Activated CD4-positive, alpha-beta T cell treated with anti-CD3 and anti-CD28 coated beads, Interleukin-2, amount 10 ng/mL, durations not matched to agents 24 days and 14 days (primary cell): ENCODE measurements at regions not wholly inside any gene's neighbourhood (a gene's known extent, or its start where the extent isn't known, plus 50 kb on each side); places are given as distances from the start of the nearest gene placed in this dataset.

Experiments
- DNase-seq: peaks from one replicate; pipeline ENCODE4 v3.0.0; 2022
- H3K27ac Mint-ChIP-seq: one replicate; pipeline ENCODE4 v1.8.0; 2022; ENCODE audit warnings: mild to moderate bottlenecking, mixed read lengths
- H3K27me3 Mint-ChIP-seq: one replicate; pipeline ENCODE4 v1.8.0; 2022; ENCODE audit warnings: mixed read lengths
- H3K36me3 Mint-ChIP-seq: one replicate; pipeline ENCODE4 v1.8.0; 2022; ENCODE audit warnings: low read depth, mild to moderate bottlenecking, mixed read lengths
- H3K4me1 Mint-ChIP-seq: one replicate; pipeline ENCODE4 v1.8.0; 2021; ENCODE audit warnings: mixed read lengths
- H3K4me3 Mint-ChIP-seq: one replicate; pipeline ENCODE4 v1.8.0; 2022; ENCODE audit warnings: mild to moderate bottlenecking, moderate library complexity, mixed read lengths
- H3K9me3 Mint-ChIP-seq: one replicate; pipeline ENCODE4 v1.8.0; 2021; ENCODE audit warnings: mixed read lengths
- intact Hi-C: fragments of 100-400 bp; cut with micrococcal nuclease; formaldehyde crosslinking; loops from one replicate; pipeline ENCODE4 v1.15.1; 2023

- no peak overlapping the region for H3K27ac Mint-ChIP-seq
- H3K4me1 Mint-ChIP-seq = no peaks in the 10 kb centered on the region
- H3K27me3 Mint-ChIP-seq = no peaks in the 10 kb centered on the region
- no peak for DNase-seq
- intact Hi-C loops = no loop called here
- no peaks in the 10 kb centered on the region for H3K9me3 Mint-ChIP-seq
- H3K36me3 Mint-ChIP-seq = peaks cover 19% of the 10 kb centered on the region
- no peak overlapping the region for H3K4me3 Mint-ChIP-seq
Measured at GRCh38 chr6:144697369-144697760, 412.2 kb downstream of the UTRN start.

- intact Hi-C loops = no loop called here
- Mint-ChIP-seq H3K4me1 (no peaks in the 10 kb centered on the region), H3K9me3 (no peaks in the 10 kb centered on the region), H3K27me3 (no peaks in the 10 kb centered on the region), H3K36me3 (peaks cover 14% of the 10 kb centered on the region), H3K4me3 (no peak overlapping the region), H3K27ac (no peak overlapping the region)
- DNase-seq = no peak
Measured at GRCh38 chr6:144697801-144698200, 412.7 kb downstream of the UTRN start.

DNA sequence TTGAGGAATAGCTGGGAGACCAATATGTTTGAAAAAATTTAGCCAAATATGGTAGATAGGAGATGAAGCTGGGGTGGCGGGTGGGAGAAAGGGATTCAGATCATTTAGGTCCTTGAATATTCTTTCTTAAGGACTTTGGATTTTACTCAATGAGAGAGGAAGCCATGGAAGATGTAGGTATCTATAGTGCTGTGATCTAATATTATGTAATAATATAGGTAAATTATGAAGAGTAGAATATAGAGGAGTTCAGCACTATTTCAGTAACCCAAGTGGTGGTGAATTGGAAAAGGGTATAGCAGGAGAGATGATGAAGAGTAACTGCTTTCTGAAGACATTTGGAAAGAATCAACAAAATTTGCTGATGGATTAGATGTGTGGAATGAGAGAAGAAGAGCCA lies 417.6 kb downstream of the UTRN start:
- H3K9me3 Mint-ChIP-seq = no peaks in the 10 kb centered on the region
- no peaks in the 10 kb centered on the region for H3K27me3 Mint-ChIP-seq

GRCh38 chr6:144710207-144710606 lies 425.1 kb downstream of the UTRN start:
- Mint-ChIP-seq H3K27me3 (no peaks in the 10 kb centered on the region), H3K4me3 (no peak overlapping the region), H3K27ac (no peak overlapping the region), H3K9me3 (no peaks in the 10 kb centered on the region), H3K36me3 (peaks cover 9% of the 10 kb centered on the region), H3K4me1 (peaks cover 1% of the 10 kb centered on the region)
- intact Hi-C loops = no loop called here
- no peak for DNase-seq

More for the DNA sequence above, 417.6 kb downstream of the UTRN start:
- intact Hi-C loops = no loop called here
- Mint-ChIP-seq H3K36me3 (peaks cover 26% of the 10 kb centered on the region), H3K4me3 (no peak overlapping the region), H3K27ac (no peak overlapping the region), H3K4me1 (peaks cover 2% of the 10 kb centered on the region)
- DNase-seq = no peak

GRCh38 chr6:144711661-144712060 lies 426.5 kb downstream of the UTRN start:
- Mint-ChIP-seq H3K27me3 (no peaks in the 10 kb centered on the region), H3K36me3 (peaks cover 8% of the 10 kb centered on the region), H3K27ac (no peak overlapping the region), H3K4me1 (peaks cover 6% of the 10 kb centered on the region), H3K9me3 (no peaks in the 10 kb centered on the region), H3K4me3 (no peak overlapping the region)
- DNase-seq = no peak
- intact Hi-C loops = no loop called here

GRCh38 chr6:144712541-144712940 lies 427.4 kb downstream of the UTRN start:
- DNase-seq = no peak
- H3K4me3 Mint-ChIP-seq = no peak overlapping the region
- no peaks in the 10 kb centered on the region for H3K27me3 Mint-ChIP-seq
- peaks cover 6% of the 10 kb centered on the region for H3K4me1 Mint-ChIP-seq
- H3K36me3 Mint-ChIP-seq = peaks cover 8% of the 10 kb centered on the region
- no peak overlapping the region for H3K27ac Mint-ChIP-seq
- intact Hi-C loops = no loop called here
- no peaks in the 10 kb centered on the region for H3K9me3 Mint-ChIP-seq

GRCh38 chr6:144714021-144714712 lies 429.0 kb downstream of the UTRN start:
- DNase-seq = no peak
- H3K27ac Mint-ChIP-seq = no peak overlapping the region
- peaks cover 2% of the 10 kb centered on the region for H3K36me3 Mint-ChIP-seq
- intact Hi-C loops = no loop called here
- H3K4me3 Mint-ChIP-seq = no peak overlapping the region
- H3K4me1 Mint-ChIP-seq = peaks cover 10% of the 10 kb centered on the region
- no peaks in the 10 kb centered on the region for H3K27me3 Mint-ChIP-seq
- H3K9me3 Mint-ChIP-seq = no peaks in the 10 kb centered on the region

- intact Hi-C loops = no loop called here
- peak overlapping the region; percentile 31 for H3K27ac Mint-ChIP-seq
- no peak overlapping the region for H3K4me3 Mint-ChIP-seq
- no peak for DNase-seq
- H3K27me3 Mint-ChIP-seq = no peaks in the 10 kb centered on the region
- peaks cover 10% of the 10 kb centered on the region for H3K36me3 Mint-ChIP-seq
- no peaks in the 10 kb centered on the region for H3K9me3 Mint-ChIP-seq
- peaks cover 12% of the 10 kb centered on the region for H3K4me1 Mint-ChIP-seq
Measured at GRCh38 chr6:144715344-144715743, 430.2 kb downstream of the UTRN start.

- H3K27me3 Mint-ChIP-seq = no peaks in the 10 kb centered on the region
- H3K36me3 Mint-ChIP-seq = peaks cover 22% of the 10 kb centered on the region
- no peak overlapping the region for H3K27ac Mint-ChIP-seq
- H3K9me3 Mint-ChIP-seq = peaks cover 2% of the 10 kb centered on the region
- no peak overlapping the region for H3K4me3 Mint-ChIP-seq
- peaks cover 27% of the 10 kb centered on the region for H3K4me1 Mint-ChIP-seq
- intact Hi-C loops = no loop called here
- no peak for DNase-seq
Measured at GRCh38 chr6:144718431-144718830, 433.3 kb downstream of the UTRN start.

GRCh38 chr6:144721232-144721631 lies 436.1 kb downstream of the UTRN start:
- H3K4me3 Mint-ChIP-seq = no peak overlapping the region
- no peak for DNase-seq
- H3K4me1 Mint-ChIP-seq = peaks cover 30% of the 10 kb centered on the region
- intact Hi-C loops = no loop called here
- H3K27me3 Mint-ChIP-seq = no peaks in the 10 kb centered on the region
- no peak overlapping the region for H3K27ac Mint-ChIP-seq
- H3K9me3 Mint-ChIP-seq = peaks cover 3% of the 10 kb centered on the region
- H3K36me3 Mint-ChIP-seq = peaks cover 28% of the 10 kb centered on the region

DNA sequence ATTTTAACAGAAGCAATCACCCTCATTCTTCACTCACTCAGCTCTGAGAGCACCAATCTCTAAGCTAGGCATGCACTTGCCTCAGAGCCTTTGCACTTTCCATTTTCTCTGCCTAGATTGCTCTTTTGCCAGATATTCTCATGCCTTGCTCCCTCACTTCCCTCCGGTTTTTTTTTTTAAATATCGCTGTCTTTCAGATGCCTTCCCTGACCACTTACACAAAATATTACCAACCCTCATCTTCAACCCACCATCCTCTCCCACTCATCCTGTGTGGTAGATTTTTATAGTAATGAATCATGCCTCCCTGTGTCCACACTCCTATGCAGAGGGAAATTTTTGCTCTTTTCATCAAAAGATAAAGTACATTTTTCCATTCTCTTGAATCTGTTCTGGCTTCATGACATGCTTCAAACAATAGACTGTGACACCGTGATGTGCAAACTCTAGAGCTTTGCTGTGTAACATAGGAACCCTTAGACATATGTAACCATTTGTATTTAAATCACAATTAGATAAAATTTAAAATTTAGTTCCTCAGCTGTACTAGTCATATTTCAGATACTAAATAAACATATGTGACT lies 437.1 kb downstream of the UTRN start:
- H3K36me3 Mint-ChIP-seq = peaks cover 35% of the 10 kb centered on the region
- no peak for DNase-seq
- peaks cover 38% of the 10 kb centered on the region for H3K4me1 Mint-ChIP-seq
- H3K27ac Mint-ChIP-seq = peak overlapping the region; percentile 73
- peaks cover 3% of the 10 kb centered on the region for H3K9me3 Mint-ChIP-seq
- H3K27me3 Mint-ChIP-seq = no peaks in the 10 kb centered on the region
- no peak overlapping the region for H3K4me3 Mint-ChIP-seq
- intact Hi-C loops = no loop called here

- no peak for DNase-seq
- Mint-ChIP-seq H3K27ac (peak overlapping the region; percentile 73), H3K4me1 (peaks cover 38% of the 10 kb centered on the region), H3K36me3 (peaks cover 37% of the 10 kb centered on the region), H3K4me3 (no peak overlapping the region), H3K9me3 (peaks cover 3% of the 10 kb centered on the region), H3K27me3 (no peaks in the 10 kb centered on the region)
- intact Hi-C loops = no loop called here
Measured at GRCh38 chr6:144722925-144723324, 437.8 kb downstream of the UTRN start.

- Mint-ChIP-seq H3K4me3 (no peak overlapping the region), H3K27ac (no peak overlapping the region), H3K4me1 (peaks cover 38% of the 10 kb centered on the region), H3K27me3 (no peaks in the 10 kb centered on the region), H3K36me3 (peaks cover 37% of the 10 kb centered on the region), H3K9me3 (peaks cover 3% of the 10 kb centered on the region)
- DNase-seq = no peak
- intact Hi-C loops = no loop called here
Measured at GRCh38 chr6:144723431-144723830, 438.3 kb downstream of the UTRN start.

DNA sequence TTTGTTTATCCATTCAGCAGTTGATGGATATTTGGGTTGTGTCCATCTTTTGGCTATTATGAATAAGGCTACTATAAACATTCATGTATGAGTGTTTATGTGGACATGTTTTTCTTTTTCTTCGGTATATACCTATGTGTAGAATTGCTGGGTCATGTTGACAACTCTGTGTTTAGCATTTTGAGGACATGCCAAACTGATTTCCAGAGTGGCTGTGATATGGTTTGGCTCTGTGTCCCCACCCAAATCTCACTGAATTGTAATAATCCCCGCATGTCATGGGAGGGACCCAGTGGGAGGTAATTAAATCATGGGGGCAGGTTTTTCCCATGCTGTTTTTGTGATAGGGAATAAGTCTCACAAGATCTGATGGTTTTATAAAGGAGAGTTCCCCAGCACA lies 439.7 kb downstream of the UTRN start:
- peaks cover 36% of the 10 kb centered on the region for H3K36me3 Mint-ChIP-seq
- peaks cover 3% of the 10 kb centered on the region for H3K9me3 Mint-ChIP-seq
- peaks cover 41% of the 10 kb centered on the region for H3K4me1 Mint-ChIP-seq
- intact Hi-C loops = loop anchor here (5.0 kb wide), 3 partner anchors 68 to 143 kb away; no protein-coding TSS in a partner anchor
- no peak overlapping the region for H3K4me3 Mint-ChIP-seq
- no peak overlapping the region for H3K27ac Mint-ChIP-seq
- DNase-seq = no peak
- H3K27me3 Mint-ChIP-seq = no peaks in the 10 kb centered on the region
